ENCODE measurements at regions not wholly inside any gene's neighbourhood (a gene's known extent, or its start where the extent isn't known, plus 50 kb on each side); places are given as distances from the start of the nearest gene placed in this dataset.
"Not testable (repeated sequence)": the region's sequence is repeated elsewhere in the genome, so short reads cannot be mapped to it uniquely, and the experiment has no call there.

DNA sequence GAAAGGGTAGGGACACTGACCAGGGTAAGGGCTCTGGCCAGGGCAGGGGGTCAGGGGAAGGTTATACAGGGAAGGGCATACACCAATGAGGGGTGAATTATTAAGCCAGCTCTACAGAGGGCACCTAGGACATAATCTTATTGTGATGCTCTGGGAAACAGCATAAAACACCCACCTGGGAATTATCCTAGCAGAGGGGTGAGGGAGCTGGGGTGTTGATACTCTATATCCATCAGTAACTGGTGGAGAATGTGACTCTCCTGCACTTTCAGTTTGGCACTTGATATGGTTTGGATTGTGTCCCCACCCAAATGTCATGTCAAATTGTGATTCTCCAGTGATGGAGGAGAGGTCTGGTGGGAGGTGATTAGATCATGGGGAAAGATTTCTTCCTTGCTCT is 291.2 kb downstream of the ASMT start:
- no peak for DNase-seq

DNA sequence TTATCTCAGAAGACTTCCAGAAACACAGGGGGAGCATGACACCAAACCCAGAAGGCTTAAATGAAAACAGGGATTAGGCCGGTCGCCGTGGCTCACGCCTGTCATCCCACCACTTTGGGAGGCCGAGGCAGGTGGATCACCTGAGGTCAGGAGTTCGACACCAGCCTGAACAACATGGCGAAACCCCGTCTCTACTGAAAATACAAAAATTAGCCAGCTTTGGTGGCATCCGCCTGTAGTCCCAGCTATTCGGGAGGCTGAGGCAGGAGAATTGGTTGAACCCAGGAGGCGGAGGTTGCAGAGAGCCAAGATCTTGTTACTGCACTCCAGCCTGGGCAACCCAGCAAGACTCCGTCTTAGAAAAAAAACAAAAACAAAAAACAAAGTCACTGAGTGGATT is 294.1 kb downstream of the ASMT start:
- DNase-seq = not testable (repeated sequence)

DNA sequence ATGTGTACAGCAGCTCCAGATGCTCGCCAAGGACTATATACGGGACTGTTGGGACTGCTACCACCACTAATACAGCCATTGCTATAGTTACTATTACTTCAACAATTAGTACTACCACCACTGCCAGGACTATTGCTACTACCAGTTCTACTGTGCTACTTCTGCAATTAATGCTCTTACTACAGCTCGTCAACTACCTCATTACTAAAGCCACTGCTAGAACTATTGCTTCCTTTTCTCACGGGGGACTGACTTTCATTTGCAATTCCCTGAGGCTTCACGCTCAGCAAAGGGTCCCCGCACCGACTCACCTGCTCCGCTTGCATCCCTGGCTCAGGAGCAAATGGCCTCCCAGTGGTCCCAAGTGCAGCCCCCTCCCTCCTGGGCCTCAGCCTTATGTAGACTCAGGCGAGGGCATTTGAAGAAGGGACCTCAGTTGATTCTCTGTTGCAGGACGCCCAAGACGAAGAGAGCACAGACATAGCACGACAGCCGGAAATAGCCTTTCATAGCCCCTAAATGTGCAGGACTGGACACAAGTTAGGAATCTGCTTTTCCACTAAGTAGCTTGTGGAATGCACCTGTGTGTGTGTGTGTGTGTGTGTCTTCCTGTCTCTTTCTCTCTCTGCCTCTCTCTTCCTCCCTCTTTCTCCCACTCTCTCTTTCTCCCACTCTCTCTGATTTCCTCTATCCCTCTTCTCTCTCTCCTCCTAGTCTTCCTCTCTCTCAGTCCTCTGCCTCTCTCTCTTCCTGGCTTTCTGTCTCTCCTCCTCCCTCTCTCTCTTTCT is 294.8 kb downstream of the ASMT start:
- no peak for DNase-seq

DNA sequence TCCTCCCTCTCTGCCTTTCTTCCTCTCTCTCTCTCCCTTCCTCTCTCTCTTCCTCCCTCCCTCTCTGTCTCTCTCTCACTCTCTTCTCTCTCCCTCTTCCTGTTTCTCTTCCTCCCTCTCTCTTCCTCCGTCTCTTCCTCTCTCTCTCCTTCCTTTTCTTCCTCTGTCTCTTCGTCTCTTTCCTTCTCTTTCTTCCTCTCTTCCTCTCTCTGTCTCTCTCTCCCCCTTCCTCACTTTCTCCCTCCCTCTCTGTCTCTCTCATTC is 295.3 kb downstream of the ASMT start:
- DNase-seq = no peak

DNA sequence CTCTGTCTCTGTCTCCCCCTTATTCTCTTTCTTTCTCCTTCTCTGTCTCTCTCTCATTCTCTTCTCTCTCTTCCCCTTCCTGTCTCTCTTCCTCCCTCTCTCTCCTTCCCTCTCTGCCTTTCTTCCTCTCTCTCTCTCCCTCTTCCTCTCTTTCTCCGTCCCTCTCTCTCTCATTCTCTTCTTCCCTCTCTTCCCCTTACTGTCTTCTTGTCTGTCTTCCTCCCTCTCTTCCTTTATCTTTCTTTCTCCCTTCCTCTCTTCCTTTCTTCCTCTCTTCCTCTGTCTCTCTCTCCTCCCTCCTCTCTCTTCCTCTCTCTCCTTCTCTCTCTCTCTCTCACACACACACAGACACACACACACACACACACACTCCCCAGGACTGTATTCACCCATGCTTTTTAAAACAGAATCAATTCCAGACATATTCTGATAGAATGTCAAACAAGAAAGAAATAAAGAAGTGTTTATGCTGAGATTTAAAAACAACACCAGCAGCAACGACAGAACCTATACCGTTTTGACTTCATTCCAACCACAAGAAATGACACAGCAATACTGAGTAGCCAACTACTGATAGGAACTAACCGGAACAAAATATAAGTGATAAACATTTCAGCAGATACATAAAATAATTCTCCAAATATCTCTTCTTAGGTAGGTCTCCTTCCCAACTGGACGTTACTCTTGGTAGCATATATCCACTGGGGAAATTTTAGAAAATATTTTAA is 296.7 kb downstream of the ASMT start:
- no peak for DNase-seq

DNA sequence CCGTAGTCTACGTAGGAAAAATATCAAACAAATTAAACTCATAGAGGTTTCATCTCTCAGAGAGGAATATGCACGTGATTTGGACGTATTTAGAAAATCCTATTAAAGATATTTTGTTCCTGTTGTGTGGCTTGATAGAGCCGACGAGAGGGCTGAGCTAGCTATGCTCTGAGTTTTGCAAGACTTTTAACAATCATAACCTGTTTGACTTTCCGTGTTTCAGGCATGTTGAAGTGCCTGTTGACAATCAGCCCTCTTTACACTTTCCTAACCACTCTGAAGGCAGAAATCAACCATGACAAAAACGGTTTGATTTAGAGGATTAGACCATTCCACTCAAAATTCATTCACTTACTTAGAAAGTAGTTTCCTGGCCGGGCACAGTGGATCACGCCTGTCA is 297.3 kb downstream of the ASMT start:
- peak in 1 of 3 experiments; percentile 3 for DNase-seq

DNA sequence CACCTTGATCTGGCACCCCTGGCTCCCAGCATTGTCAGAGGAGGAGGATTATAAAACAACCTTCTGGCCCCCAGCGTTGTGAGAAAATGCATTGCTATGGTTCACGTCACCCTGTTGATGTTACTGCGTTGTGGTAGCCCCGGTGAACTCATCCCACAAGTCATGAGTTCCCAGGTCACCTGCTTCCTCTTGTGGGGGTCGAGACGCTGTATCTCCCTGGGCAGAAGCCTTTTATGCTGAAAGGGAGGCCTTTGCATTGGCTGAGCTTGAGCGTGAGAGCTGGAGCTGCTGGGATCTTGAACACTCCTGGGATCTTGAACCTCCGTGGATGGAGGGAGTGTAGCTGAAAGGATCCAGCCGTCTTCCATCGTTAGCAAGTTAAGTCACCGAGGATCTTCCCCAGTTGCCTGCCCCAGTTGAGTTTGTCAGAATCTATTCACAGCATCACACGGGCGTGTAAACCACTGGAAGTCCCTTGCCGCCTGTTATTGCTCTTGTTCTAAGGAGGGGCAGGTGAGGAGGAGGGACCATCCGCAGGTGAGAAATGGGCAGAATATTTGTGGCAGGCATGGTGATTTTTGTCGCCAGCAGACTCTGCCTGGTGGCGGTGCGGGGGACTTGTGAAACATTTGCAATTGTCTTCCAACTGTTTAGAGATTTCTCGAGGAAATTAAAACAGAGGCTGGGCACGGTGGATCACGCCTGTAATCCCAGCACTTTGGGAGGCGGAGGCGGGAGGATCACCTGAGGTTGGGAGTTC is 299.9 kb downstream of the ASMT start:
- no peak for DNase-seq

DNA sequence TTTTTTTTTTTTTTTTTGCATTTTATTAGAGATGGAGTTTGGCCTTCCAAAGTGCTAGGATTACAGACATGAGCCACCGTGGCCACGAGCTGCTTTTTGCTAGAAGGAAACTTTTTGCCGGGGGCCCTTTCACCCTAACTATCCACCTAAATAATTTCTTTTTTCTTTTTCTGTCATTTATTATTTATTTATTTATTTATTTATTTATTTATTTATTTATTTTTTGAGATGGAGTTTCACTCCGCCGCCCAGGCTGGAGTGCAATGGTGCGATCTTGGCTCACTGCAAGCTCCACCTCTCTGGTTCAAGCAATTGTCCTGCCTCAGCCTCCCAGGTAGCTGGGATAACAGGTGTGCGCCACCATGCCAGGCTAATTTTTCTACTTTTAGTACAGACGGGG is 303.9 kb downstream of the ASMT start:
- no peak for DNase-seq

DNA sequence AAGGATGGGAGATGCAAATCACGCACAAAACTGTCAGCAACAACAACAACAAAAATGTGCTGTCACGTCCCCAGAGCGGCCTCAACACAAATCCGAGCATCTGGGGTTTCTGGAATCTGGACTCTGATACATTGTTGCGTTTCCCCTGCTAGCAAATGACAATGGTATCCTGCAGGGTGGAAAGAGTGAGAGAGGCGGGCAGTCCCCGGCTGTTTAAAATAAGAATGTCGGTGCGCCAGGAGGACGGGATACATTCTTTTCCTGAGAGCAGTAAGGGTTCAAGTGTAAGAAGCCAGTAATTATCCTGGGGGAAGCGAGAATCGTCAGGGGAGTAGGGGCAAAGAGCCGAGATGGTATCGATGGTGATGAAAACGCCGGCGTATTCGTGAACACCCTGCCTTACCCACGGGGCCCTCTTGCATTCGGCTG is 310.2 kb downstream of the ASMT start:
- peak in 2 of 3 experiments; percentile 61 to 89 for DNase-seq

DNA sequence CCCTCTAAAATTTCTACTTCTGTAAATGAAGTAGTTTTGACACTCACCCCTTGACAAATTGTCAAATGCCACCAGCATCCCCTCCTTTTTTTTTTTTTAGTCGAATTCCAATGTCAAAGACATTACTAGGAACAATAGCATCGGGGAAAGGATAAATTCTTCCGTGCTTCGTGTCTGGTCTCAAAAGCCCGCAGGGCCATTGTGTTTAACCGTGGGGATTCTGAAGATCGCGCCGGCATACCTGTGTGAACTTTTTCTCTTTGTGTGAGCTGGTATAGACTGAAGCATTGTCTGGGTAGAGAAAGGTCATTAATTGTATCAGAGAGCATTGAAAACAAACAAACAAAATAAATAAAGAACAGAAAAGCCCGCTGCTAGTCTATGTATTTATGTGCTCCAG is 313.9 kb downstream of the ASMT start:
- DNase-seq = no peak

DNA sequence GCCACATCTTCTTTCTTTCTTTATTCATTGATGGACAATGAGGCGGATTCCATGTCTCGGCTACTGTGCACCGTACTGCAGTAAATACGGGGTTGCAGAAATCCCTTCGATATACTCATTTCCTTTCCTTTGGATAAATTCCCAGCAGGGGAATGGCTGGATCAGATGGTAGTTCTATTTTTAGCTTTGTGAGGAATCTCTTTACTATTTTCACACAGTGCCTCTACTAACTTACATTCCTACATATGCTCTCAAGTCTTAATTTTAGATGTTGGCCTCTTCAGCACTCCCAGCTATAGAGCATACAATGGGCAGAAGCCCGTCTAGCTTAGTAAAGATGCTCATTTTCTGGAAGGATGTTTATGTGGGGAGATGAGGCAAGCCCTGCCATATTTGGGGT is 317.4 kb downstream of the ASMT start:
- no peak for DNase-seq

DNA sequence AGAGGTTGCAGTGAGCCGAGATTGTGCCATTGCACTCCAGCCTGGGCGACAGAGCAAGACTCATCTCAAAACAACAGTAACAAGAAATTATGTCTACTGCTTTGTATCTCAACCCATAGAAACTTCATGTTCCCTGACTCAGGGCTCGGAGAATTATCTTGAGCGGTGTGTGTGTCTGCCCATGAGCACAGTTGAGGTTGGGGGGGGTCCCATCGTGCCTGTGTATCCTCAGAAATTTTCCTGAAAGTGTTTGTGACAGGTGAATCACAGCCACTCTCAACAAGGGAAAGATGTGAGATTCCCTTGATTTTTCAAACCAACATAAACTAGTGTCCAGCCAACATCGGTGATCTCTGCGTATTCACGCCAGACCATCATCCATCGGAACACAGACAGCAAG is 319.1 kb downstream of the ASMT start:
- DNase-seq = no peak

DNA sequence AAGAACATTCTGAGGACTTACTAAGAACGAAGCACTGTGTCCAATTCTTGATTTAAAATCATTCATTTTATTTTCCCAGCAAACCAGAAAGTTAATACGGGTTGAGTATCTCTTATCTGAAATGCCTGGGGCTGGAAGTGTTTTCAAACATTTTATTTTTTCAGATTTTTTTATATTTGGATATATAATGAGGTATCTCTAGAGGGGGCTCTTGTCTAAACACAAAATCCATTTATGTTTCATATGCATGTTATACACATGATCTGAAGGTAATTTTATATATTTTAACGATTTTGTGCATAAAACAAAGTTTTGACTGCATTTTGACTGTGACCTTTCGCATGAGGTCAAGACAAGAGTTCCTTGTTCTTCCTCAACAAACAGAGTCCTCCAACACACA is 320.9 kb downstream of the ASMT start:
- no peak for DNase-seq

DNA sequence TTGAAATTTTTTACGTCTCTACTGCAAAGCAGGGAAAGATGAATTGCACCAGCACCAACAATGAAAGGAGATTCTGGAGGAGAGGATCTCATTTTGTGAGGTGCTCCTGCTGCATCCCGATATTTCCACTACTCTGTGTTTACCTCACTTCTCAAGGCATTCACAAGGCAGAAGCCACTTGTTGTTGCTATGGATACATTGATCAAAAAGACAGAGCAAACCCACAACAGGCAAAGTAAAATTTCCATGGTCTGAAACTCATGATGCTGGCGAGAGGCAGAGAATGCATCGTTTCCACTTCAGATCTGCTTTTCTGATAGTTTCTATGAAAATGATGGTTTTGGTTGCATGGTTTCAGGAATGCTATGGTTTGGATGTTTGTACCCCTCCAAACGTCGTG is 323.3 kb downstream of the ASMT start:
- peak in 1 of 3 experiments; percentile 15 for DNase-seq

DNA sequence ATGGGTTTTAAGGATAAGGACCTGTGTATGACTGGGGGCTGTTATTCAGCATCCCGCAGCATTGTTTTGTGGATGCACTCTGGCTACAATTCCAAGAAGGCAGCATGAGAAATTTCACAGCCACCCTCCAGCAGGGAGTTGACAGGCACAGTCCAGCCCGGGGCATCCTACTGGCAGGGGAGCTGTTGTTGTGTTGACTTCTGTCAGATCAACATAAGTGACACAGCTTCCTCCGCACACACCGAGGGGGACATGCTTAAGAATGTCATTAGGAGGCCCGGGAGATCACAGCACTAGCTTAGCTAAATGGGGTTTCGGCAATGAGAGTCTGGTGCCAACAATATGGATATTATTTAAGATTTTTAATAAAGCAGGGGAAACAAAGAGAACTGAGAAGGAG is 326.5 kb downstream of the ASMT start:
- DNase-seq = no peak

DNA sequence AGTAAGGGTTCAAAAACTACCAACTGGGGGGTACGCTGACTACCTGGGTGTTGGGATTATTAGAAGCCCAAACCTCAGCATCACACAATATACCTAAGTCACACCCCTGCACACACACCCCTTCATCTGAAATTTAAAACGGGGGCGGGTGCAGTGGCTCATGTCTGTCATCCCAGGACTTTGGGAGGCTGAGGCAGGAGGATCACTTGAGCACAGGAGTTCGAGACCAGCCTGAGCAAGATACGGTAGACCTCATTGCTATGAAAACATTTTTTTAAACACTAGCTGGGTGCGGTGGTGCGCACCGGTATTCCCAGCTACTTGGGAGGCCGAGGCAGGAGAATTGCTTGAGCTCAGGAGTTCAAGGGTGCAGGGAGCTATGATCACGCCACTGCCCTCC is 331.0 kb downstream of the ASMT start:
- no peak for DNase-seq

DNA sequence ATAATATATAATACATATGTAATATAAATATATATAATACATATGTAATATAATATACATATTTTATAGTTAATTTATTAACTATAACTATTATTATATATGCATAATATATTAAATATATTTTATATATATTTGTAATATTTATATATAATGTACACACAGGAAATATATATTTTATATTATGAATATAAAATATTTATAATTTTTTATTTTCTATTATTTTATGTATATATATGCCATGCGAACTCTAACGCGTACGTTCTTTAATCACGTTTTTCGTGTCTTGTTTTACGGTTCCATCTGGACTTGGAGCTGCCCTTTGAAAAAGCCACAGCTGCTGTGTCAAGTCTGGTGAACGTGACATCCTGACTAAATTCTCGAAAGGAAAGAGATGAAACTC is 332.1 kb downstream of the ASMT start:
- no peak for DNase-seq

All from NCI-H1417 (cell line).